ENCODE measurements at regions not wholly inside any gene's neighbourhood (a gene's known extent, or its start where the extent isn't known, plus 50 kb on each side); places are given as distances from the start of the nearest gene placed in this dataset.

GRCh38 chr3:61463191-61463590, 98.2 kb upstream of the PTPRG start:
- intact Hi-C loops (cut with DNase I), result no loop called here
- ATAC-seq, result no peak
- Histone ChIP-seq H3K4me3 (no peak overlapping the region), H3K36me3 (no peaks in the 10 kb centered on the region), H3K27me3 (no peaks in the 10 kb centered on the region), H3K27ac (no peak overlapping the region), H3K4me1 (no peaks in the 10 kb centered on the region), H3K9me3 (no peaks in the 10 kb centered on the region)
- 42% methylated on average over 1 of the region's 1 CpG for WGBS (ENCODE audit: insufficient coverage, low coverage, low lambda C conversion rate, missing lambda C conversion rate)
- no peak for DNase-seq
- TF ChIP-seq POLR2A (IDR thresholded peaks at IDR 0.05) (no peak), CTCF (IDR thresholded peaks at IDR 0.05) (no peak)

DNA sequence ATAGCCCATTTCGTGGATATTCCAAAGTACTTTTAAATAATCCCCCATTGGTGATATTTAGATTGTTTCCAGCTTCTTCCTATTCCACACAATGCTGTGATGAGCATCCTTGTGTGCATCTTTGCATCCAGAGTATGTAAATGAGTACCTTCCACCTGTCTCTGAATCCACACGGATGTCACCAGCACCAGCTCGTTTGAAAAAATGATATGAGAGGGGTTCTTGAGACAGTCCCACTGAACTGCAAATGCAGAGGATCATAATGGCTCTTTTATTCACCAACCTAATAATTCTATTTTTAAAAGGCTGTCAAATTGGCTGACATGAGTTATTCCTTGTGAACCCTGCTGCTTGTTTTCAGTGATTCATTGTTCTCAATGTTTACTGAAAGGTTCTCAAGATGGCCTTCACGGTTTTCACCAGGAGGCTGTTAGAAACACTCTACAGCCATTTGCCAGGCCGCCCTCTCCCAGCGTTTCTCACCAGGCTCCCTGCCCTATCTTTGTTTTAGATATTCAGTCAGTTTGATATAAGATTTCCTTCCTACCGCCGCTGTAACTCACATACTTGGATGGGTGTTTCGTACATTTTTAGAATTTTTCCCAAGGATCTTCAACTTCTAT, 96.7 kb upstream of the PTPRG start:
- Histone ChIP-seq H3K4me3 (no peak overlapping the region), H3K27ac (no peak overlapping the region), H3K27me3 (no peaks in the 10 kb centered on the region), H3K4me1 (no peaks in the 10 kb centered on the region), H3K36me3 (no peaks in the 10 kb centered on the region), H3K9me3 (no peaks in the 10 kb centered on the region)
- intact Hi-C loops (cut with DNase I), result no loop called here
- TF ChIP-seq CTCF (IDR thresholded peaks at IDR 0.05) (no peak), POLR2A (IDR thresholded peaks at IDR 0.05) (no peak)
- 40% methylated on average over 9 of the region's 9 CpGs for WGBS (ENCODE audit: insufficient coverage, low coverage, low lambda C conversion rate, missing lambda C conversion rate)
- ATAC-seq (no peak), DNase-seq (no peak)

DNA sequence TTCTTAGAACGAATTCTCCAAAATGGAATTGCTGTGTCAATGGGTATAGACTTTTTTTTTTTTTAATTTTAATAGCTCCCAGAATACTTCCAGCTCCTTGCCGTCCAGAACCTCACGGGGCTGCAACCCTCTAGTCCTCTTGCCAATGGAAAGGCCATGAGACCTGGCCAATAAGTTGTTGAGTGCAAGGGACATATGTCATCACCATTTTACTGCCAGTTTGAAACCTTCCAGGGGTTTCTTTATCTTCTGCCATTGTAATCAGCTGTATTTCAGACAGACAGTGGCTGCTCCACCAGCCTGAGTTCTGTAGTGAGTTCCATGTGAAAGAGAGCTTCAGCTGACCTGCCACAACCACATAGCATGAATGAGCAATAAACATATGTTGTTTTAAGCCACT, 95.0 kb upstream of the PTPRG start:
- no peak overlapping the region for H3K27ac ChIP-seq
- no peak overlapping the region for H3K4me3 ChIP-seq
- H3K27me3 ChIP-seq, result no peaks in the 10 kb centered on the region
- TF ChIP-seq CTCF (IDR thresholded peaks at IDR 0.05) (no peak), POLR2A (IDR thresholded peaks at IDR 0.05) (no peak)
- no peaks in the 10 kb centered on the region for H3K36me3 ChIP-seq
- no peaks in the 10 kb centered on the region for H3K9me3 ChIP-seq
- DNase-seq (no peak), ATAC-seq (no peak)
- intact Hi-C loops (cut with DNase I), result no loop called here
- 78% methylated on average over 3 of the region's 3 CpGs for WGBS (ENCODE audit: insufficient coverage, low coverage, low lambda C conversion rate, missing lambda C conversion rate)
- no peaks in the 10 kb centered on the region for H3K4me1 ChIP-seq

GRCh38 chr3:61483997-61484396, 77.4 kb upstream of the PTPRG start:
- intact Hi-C loops (cut with DNase I), result no loop called here
- ATAC-seq, result no peak
- H3K4me3 ChIP-seq, result no peak overlapping the region

More at GRCh38 chr3:61483997-61484396, 77.4 kb upstream of the PTPRG start:
- WGBS (ENCODE audit: insufficient coverage, low coverage, low lambda C conversion rate, missing lambda C conversion rate), result 69% methylated on average over 2 of the region's 4 CpGs
- no peaks in the 10 kb centered on the region for H3K4me1 ChIP-seq
- TF ChIP-seq CTCF (IDR thresholded peaks at IDR 0.05) (no peak), POLR2A (IDR thresholded peaks at IDR 0.05) (no peak)
- H3K9me3 ChIP-seq, result no peaks in the 10 kb centered on the region
- H3K27ac ChIP-seq, result no peak overlapping the region
- DNase-seq, result no peak
- H3K36me3 ChIP-seq, result no peaks in the 10 kb centered on the region
- no peaks in the 10 kb centered on the region for H3K27me3 ChIP-seq

Measured in right lobe of liver (tissue), 6 donors.